Neutrophil (primary cell): ENCODE measurements at regions not wholly inside any gene's neighbourhood (a gene's known extent, or its start where the extent isn't known, plus 50 kb on each side); places are given as distances from the start of the nearest gene placed in this dataset.

Source experiments
- H3K27ac ChIP-seq: fragments of 200-600 bp; sonication (generic); 2 replicates; pipeline ENCODE4 v1.5.1; 2016; ENCODE audit warnings: mild to moderate bottlenecking, moderate library complexity
- H3K27me3 ChIP-seq: fragments of 200-600 bp; sonication (generic); 2 replicates; pipeline ENCODE4 v1.6.0; 2016; ENCODE audit warnings: mild to moderate bottlenecking
- H3K36me3 ChIP-seq: fragments of 200-600 bp; sonication (generic); 2 replicates; pipeline ENCODE4 v1.5.1; 2017
- H3K4me1 ChIP-seq, 2 experiments: fragments of 200-600 bp in 1 of 2; sonication (generic) in 1 of 2; 1 replicate in 1 of 2; 2 replicates in 1 of 2; pipeline versions ENCODE4 v1.5.1 to v1.6.1; 2013 to 2016; ENCODE audit warnings: low read depth in 1 of 2, low read length in 1 of 2, mild to moderate bottlenecking in 1 of 2, moderate library complexity in 1 of 2; ENCODE audit not compliant: control insufficient read depth in 1 of 2, insufficient read depth in 1 of 2
- H3K4me3 ChIP-seq, 2 experiments: fragments of 200-600 bp in 1 of 2; sonication (generic) in 1 of 2; 1 replicate in 1 of 2; 2 replicates in 1 of 2; pipeline ENCODE4 v1.5.1; 2013 to 2016; ENCODE audit warnings: low read depth in 1 of 2, low read length in 1 of 2, mild to moderate bottlenecking in 1 of 2, moderate library complexity in 1 of 2
- H3K9me3 ChIP-seq: fragments of 200-600 bp; sonication (generic); 2 replicates; pipeline ENCODE4 v1.5.1; 2016
- TF ChIP-seq, protein P1 (sequence below): fragments of 200-600 bp; sonication (generic); IDR thresholded peaks from 2 replicates; pipeline ENCODE4 v1.5.1; 2016; ENCODE audit warnings: antibody characterized with exemption

DNA sequence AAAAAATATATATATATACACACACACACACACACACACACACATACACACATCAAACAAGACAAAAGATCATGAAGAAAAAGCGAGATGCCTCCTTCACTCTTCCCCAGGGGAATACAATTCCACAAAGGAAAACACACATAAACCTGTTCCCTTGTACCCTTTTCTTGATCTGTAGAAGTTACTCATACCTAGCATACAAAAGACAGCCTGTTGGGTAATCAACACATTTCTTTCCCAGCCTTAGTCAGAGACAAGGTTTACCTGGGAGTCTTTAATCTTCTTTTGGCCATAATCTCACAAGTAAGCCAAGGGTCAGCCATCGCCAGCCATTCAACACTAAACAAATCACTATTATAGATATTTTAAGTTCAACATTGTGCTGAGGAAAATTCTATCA, 407.0 kb downstream of the SUCLG1 start:
- no peaks in the 10 kb centered on the region for H3K4me1 ChIP-seq
- no peaks in the 10 kb centered on the region for H3K27me3 ChIP-seq
- H3K9me3 ChIP-seq, result no peaks in the 10 kb centered on the region
- TF ChIP-seq, protein P1, sequence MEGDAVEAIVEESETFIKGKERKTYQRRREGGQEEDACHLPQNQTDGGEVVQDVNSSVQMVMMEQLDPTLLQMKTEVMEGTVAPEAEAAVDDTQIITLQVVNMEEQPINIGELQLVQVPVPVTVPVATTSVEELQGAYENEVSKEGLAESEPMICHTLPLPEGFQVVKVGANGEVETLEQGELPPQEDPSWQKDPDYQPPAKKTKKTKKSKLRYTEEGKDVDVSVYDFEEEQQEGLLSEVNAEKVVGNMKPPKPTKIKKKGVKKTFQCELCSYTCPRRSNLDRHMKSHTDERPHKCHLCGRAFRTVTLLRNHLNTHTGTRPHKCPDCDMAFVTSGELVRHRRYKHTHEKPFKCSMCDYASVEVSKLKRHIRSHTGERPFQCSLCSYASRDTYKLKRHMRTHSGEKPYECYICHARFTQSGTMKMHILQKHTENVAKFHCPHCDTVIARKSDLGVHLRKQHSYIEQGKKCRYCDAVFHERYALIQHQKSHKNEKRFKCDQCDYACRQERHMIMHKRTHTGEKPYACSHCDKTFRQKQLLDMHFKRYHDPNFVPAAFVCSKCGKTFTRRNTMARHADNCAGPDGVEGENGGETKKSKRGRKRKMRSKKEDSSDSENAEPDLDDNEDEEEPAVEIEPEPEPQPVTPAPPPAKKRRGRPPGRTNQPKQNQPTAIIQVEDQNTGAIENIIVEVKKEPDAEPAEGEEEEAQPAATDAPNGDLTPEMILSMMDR, result no peak
- no peaks in the 10 kb centered on the region for H3K36me3 ChIP-seq
- no peak overlapping the region for H3K27ac ChIP-seq
- H3K4me3 ChIP-seq, result no peak overlapping the region

DNA sequence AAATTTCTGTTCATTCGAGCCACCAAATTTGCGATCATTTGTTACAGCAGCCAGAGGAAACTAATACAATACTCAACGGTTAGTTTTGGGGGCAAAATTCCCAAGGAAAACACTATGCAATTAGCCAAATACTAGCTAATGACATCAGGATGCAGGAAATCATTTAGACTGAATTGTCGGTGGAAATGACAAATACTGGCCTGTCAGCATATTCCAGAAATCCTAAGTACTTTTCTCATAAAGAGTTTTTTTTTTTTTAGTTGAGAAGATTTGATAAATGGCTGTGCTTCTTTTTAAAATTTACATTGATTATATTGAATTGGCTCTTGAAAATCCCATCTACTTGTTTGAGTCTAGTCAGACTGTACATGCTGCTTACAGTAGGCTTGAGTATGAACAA, 410.1 kb downstream of the SUCLG1 start:
- Histone ChIP-seq H3K27me3 (no peaks in the 10 kb centered on the region), H3K9me3 (no peaks in the 10 kb centered on the region), H3K27ac (no peak overlapping the region), H3K4me3 (no peak overlapping the region), H3K4me1 (no peaks in the 10 kb centered on the region), H3K36me3 (no peaks in the 10 kb centered on the region)
- TF ChIP-seq, protein P1, result no peak

DNA sequence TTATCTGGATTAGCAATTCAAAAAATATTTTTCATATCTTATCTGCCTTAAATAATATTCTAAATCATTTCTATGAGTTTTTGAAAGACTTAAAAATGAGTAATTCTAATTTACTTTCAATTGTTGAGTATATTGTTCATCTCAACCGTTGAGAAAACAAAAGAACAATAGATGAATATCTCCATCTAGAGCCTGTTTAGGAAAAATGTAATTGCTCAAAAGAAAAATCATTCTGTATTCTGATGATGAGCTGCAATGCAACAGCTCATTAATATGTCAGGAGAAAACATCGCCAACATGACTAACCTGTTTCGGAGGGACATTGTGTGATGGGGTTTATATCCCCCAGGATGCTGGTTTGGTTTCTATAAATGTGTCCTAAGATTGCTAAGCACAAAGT, 417.6 kb downstream of the SUCLG1 start:
- Histone ChIP-seq H3K4me3 (no peak overlapping the region), H3K9me3 (no peaks in the 10 kb centered on the region), H3K4me1 (no peaks in the 10 kb centered on the region), H3K27ac (no peak overlapping the region), H3K27me3 (peaks cover 29% of the 10 kb centered on the region), H3K36me3 (no peaks in the 10 kb centered on the region)
- TF ChIP-seq, protein P1, result no peak

DNA sequence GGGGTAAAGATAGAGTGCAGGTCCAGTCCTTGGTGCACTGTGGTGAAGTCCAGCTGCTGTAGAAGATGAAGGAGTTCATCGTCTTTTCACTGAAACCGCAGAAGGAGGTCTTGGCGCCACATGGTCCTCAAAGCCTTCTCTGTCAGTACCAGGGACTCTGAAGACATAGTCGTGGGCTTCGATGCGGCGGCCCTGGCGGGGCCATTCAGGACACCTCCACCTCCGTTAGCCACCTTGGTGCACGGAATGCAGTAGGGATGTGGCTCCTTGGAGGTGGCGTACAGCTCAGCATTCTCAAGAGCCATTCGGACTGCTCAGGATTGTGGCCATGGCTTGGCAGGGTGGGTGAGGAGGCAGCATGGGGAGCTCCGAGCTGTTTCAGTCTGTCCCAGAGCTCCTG, 418.8 kb downstream of the SUCLG1 start:
- no peaks in the 10 kb centered on the region for H3K4me1 ChIP-seq
- H3K9me3 ChIP-seq, result no peaks in the 10 kb centered on the region
- no peak overlapping the region for H3K27ac ChIP-seq
- peaks cover 29% of the 10 kb centered on the region for H3K27me3 ChIP-seq
- no peaks in the 10 kb centered on the region for H3K36me3 ChIP-seq
- no peak overlapping the region for H3K4me3 ChIP-seq
- TF ChIP-seq, protein P1, result no peak

DNA sequence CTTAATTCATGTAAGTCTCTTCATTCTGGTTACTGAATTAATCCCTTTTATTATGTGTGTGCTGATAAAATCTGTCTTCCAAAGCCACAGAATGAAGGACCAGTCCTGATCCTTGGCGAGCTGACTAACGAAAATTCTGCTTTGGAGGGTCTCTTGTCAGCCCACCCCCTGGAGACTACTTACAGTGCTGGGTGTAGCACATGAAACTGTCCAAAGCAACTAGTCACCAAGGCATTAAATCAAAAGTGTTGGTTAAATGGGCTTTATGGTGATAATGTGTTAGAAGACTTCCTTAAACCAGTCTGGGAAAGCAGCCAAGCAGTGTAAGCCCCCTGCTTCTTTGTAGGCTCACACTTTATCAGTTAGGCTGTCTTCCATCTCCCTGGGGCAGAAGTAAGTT, 420.2 kb downstream of the SUCLG1 start:
- no peaks in the 10 kb centered on the region for H3K9me3 ChIP-seq
- peaks cover 29% of the 10 kb centered on the region for H3K27me3 ChIP-seq
- H3K36me3 ChIP-seq, result no peaks in the 10 kb centered on the region
- H3K4me3 ChIP-seq, result no peak overlapping the region
- H3K4me1 ChIP-seq, result no peaks in the 10 kb centered on the region
- TF ChIP-seq, protein P1, result no peak
- H3K27ac ChIP-seq, result no peak overlapping the region
